ENCODE measurements at regions not wholly inside any gene's neighbourhood (a gene's known extent, or its start where the extent isn't known, plus 50 kb on each side); places are given as distances from the start of the nearest gene placed in this dataset.

- TF ChIP-seq CTCF (conservative IDR thresholded peaks at IDR 0.05; ENCODE audit: low read length), result no peak
- no peak for TF ChIP-seq EZH2phosphoT487 (IDR thresholded peaks at IDR 0.05; ENCODE audit: borderline replicate concordance, low read depth, low read length)
Measured at GRCh38 chr10:133035952-133036351, 51.8 kb upstream of the ADGRA1 start.

Measured in OCI-LY7 (cell line).